A172 (cell line): ENCODE measurements at regions not wholly inside any gene's neighbourhood (a gene's known extent, or its start where the extent isn't known, plus 50 kb on each side); places are given as distances from the start of the nearest gene placed in this dataset.

ENCODE experiments used
- DNase-seq: peaks from one replicate; pipeline ENCODE4 v3.0.0-alpha.2; 2015; ENCODE audit warnings: low spot score

DNA sequence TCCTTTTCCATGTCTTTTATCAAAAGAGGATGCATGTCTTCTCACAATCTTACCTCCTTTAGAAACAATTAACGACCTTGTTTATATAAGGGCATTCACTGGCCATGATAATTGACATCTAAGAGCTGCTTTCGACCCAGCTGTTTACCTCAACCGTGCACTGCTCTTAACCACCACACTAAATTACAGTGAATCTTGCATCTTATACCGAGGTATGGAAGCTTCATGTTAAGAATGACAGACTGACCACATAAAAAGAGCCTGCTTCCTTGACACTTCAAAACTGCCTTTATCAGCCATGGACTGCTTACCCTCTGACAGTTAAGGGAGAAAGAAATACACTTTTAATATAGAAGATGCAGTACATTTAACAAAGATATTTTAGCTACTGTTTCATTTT lies 301.7 kb upstream of the LYPLAL1 start:
- no peak for DNase-seq

DNA sequence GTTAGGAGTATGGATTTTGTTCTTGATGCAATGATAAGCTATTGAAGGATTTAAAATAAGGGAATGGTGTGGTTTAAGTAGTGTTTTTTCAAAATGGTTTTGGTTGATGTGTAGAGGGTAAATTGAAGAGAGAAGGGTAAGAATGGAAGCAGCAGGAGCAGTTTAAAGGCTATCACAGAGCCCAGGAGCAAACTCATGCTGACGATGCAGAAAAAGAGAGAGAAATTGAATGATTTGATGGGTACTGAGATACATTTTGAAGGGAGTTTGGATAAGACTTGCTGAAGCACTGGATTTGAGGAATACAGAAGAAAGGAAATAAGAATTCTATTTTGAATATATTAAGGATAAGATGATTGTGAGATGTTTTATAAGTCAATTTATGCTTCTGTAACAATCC lies 300.8 kb upstream of the LYPLAL1 start:
- DNase-seq = no peak

DNA sequence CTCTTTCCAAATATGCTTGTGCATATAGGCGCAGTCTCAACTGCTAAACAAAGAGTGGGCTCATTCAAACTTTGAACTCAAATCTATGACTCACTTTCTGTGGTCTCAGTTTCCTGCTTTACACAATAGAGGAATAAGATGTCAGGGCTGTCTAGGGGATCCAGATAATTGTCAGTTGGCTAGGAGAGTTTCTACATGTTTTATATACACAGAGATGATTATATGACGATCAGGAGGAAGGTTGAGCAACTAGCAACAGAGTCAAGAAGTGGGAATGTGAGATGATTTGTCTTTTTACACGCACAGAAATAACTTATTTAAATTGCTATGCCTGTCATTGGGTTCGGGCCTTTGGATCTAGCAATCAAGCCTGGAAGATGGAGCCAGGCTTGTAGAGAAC lies 299.4 kb upstream of the LYPLAL1 start:
- peak; percentile 18 for DNase-seq

DNA sequence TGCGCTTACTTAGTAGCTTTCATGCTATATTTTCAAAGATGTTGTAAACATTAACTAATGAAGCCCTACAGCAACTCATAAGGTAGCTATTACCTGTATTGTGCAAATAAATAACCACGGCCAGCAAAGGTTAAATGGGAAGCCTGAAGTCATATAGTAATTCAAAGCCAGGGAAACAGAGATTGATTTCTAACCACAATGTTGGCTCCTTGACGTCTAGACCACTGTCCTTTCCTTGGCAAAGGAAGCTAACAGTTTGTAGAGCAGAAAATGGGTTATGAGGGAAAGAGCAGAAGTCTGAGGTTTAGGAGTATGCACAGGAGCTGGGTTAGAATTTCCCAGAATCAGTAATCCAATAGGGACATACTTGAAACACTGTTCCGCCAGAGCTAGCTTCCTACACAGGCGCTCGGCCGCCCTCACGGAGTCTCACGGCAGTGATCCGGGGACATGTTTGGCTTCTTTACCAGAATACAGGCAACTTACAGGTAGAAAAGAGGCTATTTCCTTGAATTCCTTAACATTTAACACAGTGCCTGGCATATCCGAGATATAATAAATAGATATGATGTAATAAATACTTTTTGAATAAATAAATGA lies 298.8 kb upstream of the LYPLAL1 start:
- DNase-seq = no peak

DNA sequence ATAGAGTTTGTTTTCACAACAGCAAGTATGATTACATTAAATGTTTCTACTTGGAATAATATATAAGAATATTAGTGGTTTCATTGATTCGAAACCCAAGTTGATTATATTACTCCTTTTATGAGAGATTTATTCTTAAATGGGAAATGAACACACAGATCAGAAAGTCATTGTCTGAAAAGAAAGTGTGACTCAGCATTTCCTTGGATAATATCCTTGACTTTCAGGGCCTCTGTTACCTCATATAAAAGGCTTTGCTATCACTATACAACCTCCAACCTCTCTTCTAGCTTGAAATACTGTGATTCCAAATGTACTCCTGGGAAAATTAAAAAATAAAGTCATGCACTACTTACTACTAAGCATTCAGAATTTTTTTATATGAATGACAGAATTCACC lies 295.3 kb upstream of the LYPLAL1 start:
- peak; percentile 54 for DNase-seq

DNA sequence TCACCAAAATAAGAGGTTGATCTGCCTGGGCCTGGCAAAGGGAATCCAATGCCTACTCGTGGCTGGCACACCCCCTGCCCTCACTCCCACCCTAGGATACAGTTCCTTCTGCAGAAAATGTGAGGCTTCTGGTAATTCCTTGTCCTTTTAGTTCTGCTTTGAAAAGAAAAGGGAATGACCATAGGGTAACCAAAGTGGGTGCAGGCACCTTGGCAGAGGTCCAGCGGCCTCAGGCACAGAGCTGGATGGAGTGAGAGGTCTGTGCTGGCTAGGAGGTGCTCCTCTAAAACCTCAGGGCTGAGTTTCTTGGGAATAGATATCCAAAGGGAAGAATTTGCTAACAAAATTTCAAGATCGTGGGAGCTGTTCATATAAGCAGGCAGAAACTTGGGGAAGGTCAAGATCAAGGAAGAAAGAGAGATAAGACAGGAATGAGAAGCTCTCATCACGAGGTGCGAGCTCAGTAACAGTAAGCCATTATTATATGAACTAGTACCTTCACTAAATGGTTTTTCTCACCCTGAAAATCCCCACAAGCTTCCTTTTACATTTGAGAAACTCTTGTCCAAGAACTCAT lies 293.1 kb upstream of the LYPLAL1 start:
- no peak for DNase-seq

DNA sequence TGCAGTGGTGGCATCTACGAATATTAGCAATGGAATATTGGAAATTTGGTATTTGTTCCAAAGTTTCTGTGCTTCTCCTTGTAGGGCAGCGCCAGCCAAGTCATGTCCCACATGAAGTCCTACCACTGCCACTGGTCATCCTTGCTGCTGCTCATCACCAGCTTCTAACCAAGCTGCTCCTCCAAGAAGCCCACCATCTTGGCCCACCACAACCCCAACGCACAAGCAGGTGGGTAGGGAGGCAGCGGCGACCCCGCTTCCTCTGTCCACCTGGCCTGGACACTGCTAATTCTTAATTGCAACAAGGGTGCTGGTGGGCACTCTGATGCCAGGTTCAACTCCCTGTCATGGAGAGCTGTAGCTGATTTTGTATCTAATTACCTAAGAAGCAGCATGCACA lies 291.2 kb upstream of the LYPLAL1 start:
- no peak for DNase-seq

DNA sequence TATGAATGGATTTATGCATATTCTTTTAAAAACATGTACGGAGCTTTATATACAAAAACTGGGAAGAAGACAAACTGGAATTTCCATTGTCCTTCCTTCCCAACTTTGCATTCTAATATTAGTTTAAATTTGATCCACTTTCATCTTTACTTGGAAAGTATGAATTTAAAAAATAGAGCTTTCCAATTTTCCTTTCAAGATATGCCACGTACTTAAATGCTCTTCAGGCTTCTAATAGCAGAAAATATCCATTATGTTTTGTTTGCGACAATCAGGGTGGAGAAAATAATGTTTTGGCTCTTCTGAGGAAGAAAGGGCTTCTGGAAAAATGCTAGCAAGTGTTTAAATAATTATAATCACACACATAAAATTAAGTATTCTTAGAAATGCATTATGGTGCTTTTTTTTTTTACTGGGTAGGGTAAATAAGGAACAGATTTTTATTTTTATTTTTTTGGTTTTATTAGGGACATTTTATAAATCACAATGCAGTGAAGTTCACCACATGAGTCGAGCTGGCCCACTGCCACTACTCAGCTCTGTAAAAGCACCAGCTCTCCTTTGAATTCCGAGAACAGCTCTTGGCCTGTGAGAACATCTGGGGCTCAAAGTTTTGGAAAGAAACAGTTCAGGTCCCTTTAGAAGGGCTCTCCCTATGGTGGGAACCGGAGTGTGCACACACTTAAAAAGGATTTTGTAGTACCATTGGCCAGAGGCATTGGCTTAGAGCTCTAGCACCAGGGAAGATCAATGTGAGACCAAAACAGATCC lies 287.4 kb upstream of the LYPLAL1 start:
- DNase-seq = peak; percentile 37

DNA sequence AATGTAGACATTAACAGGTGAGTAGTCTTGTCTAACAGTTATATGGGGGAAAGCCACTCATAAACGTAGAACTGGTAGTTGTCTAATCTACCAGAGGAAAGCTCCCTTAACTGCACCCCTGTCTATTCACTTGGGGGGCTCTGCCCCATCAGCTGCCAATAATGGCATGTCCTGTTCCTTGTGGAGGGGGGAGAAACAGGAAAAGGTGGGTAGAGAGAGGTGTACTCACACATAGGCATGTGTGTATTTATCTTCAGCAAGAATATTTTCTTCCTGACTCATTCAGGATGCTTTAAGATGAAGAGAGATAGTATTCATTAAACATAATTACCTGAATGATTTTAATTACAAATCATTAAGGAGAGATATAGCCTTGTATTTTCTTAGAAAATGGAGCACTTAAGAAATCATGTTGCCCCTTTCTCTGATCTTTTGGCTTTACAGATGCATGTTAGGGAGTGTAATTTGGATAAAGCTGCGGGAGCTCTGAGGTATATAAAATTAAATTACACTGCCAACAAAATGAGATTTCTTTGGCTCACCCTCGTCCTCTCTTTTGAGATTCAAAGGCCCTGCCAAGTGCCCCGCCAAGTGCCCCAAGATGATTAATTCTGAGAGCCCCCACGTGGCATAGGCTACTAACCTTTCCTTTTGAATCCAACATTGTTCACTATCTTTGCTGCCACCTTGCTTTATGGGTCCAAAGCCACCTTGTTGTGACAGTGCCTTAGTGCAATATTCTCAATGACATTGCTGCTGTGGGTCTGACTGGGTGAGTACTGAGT lies 286.3 kb upstream of the LYPLAL1 start:
- peak; percentile 29 for DNase-seq

DNA sequence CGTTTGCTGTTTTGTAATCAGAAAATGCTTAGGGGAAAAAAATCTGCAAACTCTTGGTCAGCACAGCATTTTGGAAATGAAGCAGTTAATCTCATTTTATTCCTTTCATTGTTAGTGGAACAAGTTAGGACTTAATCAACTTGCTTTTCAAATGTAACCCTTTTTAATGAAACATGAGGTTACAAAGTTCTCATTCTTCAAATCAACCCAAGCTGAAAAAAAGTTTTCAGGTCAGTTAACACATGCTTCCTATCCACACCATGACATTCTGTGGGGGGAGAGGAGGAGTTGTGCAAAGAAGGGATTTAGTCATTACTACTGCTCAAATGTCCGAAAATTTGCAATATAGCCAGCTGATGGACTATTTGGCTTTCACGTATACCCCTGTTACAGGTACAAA lies 283.2 kb upstream of the LYPLAL1 start:
- DNase-seq = no peak

DNA sequence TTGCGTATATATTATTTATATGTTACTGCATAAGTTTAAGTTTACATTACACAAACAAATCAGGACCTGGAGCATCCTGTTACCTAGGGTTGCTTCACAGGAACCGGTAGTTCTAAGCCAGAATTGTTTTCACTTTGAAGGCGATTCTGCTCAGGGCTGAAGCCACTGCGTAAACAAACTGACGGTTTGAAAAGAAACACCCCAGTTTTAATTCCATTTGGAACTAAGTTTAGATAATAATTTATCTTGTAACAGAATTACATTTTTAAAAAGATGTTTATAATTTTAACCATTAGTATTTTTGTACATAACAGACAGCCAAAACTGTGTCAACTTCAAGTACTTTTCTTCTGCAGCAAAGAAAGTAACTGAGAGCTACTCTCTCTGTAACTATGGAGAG lies 282.1 kb upstream of the LYPLAL1 start:
- no peak for DNase-seq

DNA sequence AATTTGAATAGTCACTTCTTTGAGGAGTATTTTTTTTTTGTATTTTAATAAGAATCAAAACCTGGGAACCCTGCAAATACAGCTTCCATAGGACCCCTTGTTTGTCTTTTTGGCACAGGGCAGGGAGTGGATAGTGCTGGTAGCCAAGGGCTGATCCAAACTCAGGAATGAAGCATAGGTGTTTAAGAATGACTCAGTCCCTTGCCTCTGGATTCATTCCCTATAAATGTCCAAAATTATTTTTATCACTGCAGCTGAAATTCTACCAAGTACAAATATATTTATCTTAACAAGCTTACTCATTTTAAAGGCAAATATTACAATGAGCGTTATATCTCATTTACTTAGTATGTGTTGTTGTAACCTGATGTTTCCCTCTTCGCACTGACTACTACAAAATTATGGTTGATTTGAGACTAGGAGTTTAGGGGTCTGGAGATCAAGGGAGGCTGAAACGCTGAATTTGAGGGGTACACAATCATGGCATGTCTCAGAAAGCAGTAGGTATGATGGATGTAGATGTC lies 278.6 kb upstream of the LYPLAL1 start:
- DNase-seq = peak; percentile 18

DNA sequence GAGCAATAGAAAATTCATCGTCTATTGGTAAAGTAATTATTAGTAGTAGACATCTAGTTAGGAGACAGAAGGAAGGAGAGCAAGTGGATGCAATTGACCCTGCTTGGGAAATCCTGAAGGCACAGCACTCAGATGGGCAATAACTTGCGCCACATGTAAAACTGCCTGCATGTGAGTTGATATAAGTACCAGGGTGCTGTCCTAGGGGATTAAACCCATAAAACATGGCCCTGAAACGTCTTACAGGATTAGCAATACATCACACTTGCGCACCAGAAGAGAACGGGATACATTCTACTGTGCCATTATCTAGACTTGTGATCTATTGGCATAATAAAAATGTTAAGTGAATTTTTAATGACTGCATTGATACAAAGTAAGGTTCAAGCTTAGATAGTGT lies 277.5 kb upstream of the LYPLAL1 start:
- DNase-seq = no peak

DNA sequence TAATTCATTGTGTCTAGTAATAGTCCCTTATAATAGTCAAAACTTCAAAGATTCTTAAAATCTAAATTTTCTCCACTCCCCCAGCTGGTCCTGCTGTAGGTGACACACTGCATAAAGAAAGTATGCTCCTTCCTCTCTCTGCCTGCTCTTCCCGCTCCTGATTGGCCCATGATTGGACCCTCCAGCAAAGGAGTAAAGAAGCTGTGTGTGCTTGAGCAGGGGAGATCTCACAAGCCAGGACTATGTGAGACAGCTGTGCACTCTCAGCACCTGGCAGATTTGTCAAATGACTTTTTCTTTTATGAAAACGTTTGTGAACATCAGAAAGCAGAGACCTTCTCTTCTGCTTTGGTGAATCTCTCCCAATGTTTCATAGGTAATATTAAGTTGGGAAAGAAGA lies 274.8 kb upstream of the LYPLAL1 start:
- DNase-seq = no peak

DNA sequence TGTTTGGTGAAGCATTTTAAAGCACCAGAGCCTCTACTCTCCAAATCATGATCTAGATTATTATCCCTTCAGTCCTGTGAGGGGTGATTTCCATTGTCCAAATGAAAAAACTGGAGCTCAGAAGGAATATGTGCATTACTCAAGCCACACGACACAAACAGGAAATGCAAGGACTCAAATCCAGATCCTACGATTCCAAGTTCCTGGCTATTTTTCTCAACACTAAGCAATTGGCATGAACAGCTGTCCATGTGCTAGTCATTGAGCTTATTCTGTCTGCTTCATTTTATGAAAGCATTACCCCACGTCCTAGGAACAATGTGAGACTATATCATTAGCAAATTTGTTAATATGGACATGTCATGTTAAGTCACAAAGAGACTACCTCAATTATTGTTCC lies 273.1 kb upstream of the LYPLAL1 start:
- no peak for DNase-seq

DNA sequence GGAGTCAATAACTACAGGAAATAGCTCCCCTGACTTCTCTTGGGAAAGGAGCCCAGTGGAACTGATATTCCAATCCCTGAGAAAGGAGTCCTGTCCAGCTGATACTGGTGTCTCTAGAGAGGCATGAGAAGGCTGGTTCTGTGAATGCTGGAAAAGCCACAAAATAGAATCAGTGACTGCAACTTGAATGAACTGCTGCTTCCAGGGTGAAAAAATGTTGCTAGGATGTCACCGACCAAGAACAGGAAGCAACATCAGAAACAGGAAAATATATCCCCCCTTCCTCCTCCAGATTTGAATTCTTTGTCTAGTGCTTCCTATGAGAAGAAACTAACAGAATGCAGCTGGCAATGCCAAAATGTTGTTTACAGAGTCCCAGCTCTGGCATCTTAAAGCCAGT lies 269.3 kb upstream of the LYPLAL1 start:
- no peak for DNase-seq

DNA sequence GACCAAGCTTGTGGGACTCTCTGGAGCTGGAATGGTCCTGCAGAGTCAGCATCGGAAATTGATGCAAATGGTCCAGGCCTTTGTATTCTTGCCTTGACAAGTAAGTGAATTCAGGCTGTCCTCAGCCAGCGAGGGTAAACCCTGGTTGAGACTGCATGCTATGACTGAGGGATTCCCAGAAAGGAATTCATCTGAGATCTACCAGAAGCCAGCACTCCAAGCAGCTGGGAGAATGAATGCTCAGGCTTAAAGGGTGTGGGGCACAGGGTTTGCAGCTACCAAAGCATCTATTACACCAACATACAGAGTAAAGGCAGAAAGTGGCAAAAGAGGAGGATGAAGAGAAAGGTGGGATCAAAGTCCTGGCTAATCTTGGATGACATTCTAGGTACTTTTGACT lies 257.0 kb upstream of the LYPLAL1 start:
- DNase-seq = no peak

DNA sequence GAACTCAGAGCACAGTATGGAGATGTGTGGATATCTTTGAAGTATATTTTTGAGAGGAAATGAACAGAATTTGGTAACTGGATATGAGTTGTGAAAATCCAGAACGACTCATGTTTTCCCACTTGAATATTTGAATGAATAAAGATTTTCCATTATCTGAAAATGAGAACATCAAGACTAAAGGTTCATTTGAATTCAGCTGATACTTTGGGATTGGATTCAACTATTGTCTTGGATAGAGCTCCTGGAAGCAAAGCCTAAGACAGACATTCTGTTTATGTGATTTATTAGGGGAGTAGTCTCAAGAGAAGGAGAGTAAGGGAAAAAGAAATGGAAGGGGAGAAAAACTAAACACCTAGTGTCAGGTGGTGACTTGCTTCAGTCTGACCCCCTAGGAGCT lies 256.0 kb upstream of the LYPLAL1 start:
- DNase-seq = no peak

DNA sequence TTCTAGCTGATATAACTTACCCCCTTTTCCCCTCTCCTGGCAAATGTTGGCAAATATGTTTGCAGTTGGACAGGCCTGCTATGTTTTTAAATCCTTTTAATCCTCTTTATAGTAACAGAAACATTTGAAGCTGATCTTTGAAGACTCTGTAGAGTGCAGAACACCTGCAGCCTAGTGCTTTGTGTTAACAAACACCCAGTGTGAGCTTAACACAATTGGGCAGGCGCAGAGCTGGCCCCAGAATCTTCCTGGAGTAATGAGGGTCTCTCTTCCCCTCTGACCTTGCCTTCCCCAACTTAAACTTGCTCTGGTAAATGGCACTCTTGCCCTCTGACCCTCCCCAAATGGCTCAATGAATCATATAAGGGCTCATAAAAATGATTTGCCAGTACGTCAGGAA lies 247.9 kb upstream of the LYPLAL1 start:
- no peak for DNase-seq

DNA sequence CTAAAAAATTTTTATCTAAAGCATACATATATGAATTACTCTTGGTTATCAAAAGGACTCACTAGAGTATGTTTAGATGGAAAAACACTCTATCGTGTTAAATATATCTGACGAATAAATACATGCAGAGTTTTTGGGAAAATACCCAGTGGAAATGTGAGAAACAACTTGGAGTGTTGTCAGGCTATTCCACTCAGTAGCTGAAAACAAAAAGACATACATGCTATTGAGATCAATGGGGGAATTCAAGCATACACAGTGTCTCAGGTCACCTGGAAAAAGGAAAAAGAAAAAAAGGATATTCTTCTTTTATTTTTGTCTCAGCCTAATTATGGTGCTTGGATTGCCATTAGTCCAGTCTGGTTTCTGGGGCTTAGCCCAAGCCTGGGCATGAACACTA lies 247.0 kb upstream of the LYPLAL1 start:
- no peak for DNase-seq

DNA sequence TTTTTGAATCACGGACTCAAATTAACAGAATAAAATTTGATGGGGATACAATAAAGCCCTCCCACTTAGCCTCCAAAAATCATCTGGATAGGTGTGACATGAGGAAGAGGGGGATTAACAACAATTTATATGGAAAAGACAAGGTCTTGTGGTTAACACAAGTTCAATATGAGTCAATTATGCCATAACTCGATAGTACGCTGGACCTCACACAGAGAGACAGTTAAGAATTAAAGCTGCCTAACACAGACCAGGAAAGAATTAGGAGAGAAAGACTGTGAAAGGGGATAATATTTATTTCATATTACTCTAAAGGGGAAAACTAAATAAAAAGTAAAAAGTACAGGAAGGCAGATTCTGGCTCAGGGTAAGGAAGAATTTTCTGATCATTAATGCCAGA lies 243.7 kb upstream of the LYPLAL1 start:
- DNase-seq = no peak

DNA sequence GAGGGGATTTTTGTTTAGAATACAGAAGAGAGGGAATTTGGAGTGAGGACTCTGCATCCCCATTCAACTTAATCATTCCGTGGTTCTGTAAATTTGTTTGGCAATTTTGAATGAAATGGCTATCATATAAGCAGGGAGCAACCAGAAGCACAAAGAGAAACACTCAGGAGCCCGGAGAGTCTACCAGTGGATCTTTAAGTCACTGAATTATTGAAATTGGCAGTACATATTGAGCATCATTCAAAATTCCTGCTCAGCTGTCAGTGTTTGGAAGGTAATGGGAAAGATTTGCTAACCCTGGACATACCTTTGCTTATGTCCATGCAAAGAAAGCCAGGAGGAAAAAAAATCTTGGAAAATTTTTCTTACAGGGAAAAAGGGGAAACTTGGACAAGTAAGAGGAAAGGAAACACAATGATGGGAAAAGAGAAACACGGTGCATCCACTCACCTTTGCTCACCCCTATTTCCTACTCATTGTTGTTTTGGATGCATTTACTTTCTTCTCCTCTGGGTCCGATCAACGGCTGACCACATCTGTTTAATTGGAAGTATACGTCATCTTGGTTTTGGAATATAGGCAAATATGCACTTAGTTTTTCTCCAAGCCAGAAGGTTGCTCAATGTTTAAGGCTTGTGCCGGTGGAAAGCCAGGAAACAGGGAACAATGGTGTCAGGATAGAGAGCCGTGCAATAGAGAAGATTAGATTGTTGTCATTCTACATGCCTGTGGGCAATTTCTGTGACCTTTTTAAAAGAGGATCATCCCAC lies 243.0 kb upstream of the LYPLAL1 start:
- no peak for DNase-seq
